Suprapubic skin (tissue), 4 donors: ENCODE measurements at regions not wholly inside any gene's neighbourhood (a gene's known extent, or its start where the extent isn't known, plus 50 kb on each side); places are given as distances from the start of the nearest gene placed in this dataset.
"Not testable (repeated sequence)": the region's sequence is repeated elsewhere in the genome, so short reads cannot be mapped to it uniquely, and the experiment has no call there.

Source experiments
- DNase-seq, 2 donors: peaks; one replicate each; pipeline ENCODE4 v3.0.0-alpha.2; 2019; ENCODE audit warnings: low spot score in 2 of 2
- H3K27ac ChIP-seq: fragments of 200-600 bp; sonication (generic); one replicate; pipeline ENCODE4 v1.5.1; 2019
- H3K27me3 ChIP-seq: fragments of 200-600 bp; sonication (generic); one replicate; pipeline ENCODE4 v1.5.1; 2019
- H3K36me3 ChIP-seq: fragments of 200-600 bp; sonication (generic); one replicate; pipeline ENCODE4 v1.5.1; 2019
- H3K4me1 ChIP-seq: fragments of 200-600 bp; sonication (generic); one replicate; pipeline ENCODE4 v1.5.1; 2019
- H3K4me3 ChIP-seq: fragments of 200-600 bp; sonication (generic); one replicate; pipeline ENCODE4 v1.5.1; 2019; ENCODE audit warnings: mild to moderate bottlenecking
- H3K9me3 ChIP-seq: fragments of 200-600 bp; sonication (generic); one replicate; pipeline ENCODE4 v1.5.1; 2019
- CTCF ChIP-seq, 2 donors: fragments of 200-600 bp in 1 of 2; fragments of 450-650 bp in 1 of 2; sonication (generic) in 1 of 2; IDR thresholded peaks; one replicate each; pipeline ENCODE4 v1.5.1; 2016 to 2019; ENCODE audit warnings: antibody characterized with exemption in 2 of 2, mild to moderate bottlenecking in 1 of 2, moderate library complexity in 1 of 2
- EP300 ChIP-seq: sonication (generic); formaldehyde crosslinking; IDR thresholded peaks from one replicate; pipeline ENCODE4 v1.6.1; 2017; ENCODE audit warnings: antibody characterized with exemption
- POLR2A ChIP-seq, 2 donors: fragments of 450-650 bp; IDR thresholded peaks; one replicate each; pipeline ENCODE4 v1.6.1; 2017; ENCODE audit warnings: antibody characterized with exemption in 2 of 2, mild to moderate bottlenecking in 2 of 2, moderate library complexity in 2 of 2
- POLR2AphosphoS5 ChIP-seq, 3 donors: sonication (generic); formaldehyde crosslinking; IDR thresholded peaks; one replicate each; pipeline ENCODE4 v1.6.1; 2017; ENCODE audit warnings: antibody characterized with exemption in 3 of 3
- WGBS: methylation state at CpG from one replicate; pipeline ENCODE4 v1.1.5; 2018; 5-methylcytosine and 5-hydroxymethylcytosine counted together

- Histone ChIP-seq H3K4me3 (no peak overlapping the region), H3K27me3 (no peaks in the 10 kb centered on the region), H3K36me3 (no peaks in the 10 kb centered on the region), H3K4me1 (no peaks in the 10 kb centered on the region), H3K9me3 (no peaks in the 10 kb centered on the region), H3K27ac (no peak overlapping the region)
- TF ChIP-seq POLR2AphosphoS5 (IDR thresholded peaks at IDR 0.05), result no peak
- TF ChIP-seq CTCF (IDR thresholded peaks at IDR 0.05), result no peak
- TF ChIP-seq POLR2A (IDR thresholded peaks at IDR 0.05), result no peak
- no peak for TF ChIP-seq EP300
- DNase-seq, result no peak
- WGBS, result no CpG with 5 or more reads among the region's 2 CpGs
Observed at GRCh38 chr6:113248532-113248931, 608.6 kb upstream of the MARCKS start.

GRCh38 chr6:113254194-113254593, 603.0 kb upstream of the MARCKS start:
- H3K36me3 ChIP-seq, DNase-seq, H3K27me3 ChIP-seq, H3K4me1 ChIP-seq, H3K9me3 ChIP-seq, H3K4me3 ChIP-seq, H3K27ac ChIP-seq: not testable (repeated sequence)

- Histone ChIP-seq H3K27ac (no peak overlapping the region), H3K9me3 (no peaks in the 10 kb centered on the region), H3K4me1 (no peaks in the 10 kb centered on the region), H3K4me3 (no peak overlapping the region), H3K27me3 (no peaks in the 10 kb centered on the region), H3K36me3 (no peaks in the 10 kb centered on the region)
- WGBS, result 62% methylated on average over 1 of the region's 1 CpG
- DNase-seq, result no peak
- TF ChIP-seq POLR2AphosphoS5 (IDR thresholded peaks at IDR 0.05) (no peak), CTCF (IDR thresholded peaks at IDR 0.05) (no peak), POLR2A (IDR thresholded peaks at IDR 0.05) (no peak), EP300 (no peak)
Observed at GRCh38 chr6:113258771-113259170, 598.4 kb upstream of the MARCKS start.

GRCh38 chr6:113271437-113271836, 585.7 kb upstream of the MARCKS start:
- H3K4me1 ChIP-seq, result no peaks in the 10 kb centered on the region
- no peaks in the 10 kb centered on the region for H3K27me3 ChIP-seq
- TF ChIP-seq POLR2A (IDR thresholded peaks at IDR 0.05) (no peak), POLR2AphosphoS5 (IDR thresholded peaks at IDR 0.05) (no peak), CTCF (IDR thresholded peaks at IDR 0.05) (no peak), EP300 (no peak)
- no peak overlapping the region for H3K4me3 ChIP-seq
- no peaks in the 10 kb centered on the region for H3K36me3 ChIP-seq
- H3K27ac ChIP-seq, result no peak overlapping the region
- no peak for DNase-seq
- H3K9me3 ChIP-seq, result peaks cover 21% of the 10 kb centered on the region

GRCh38 chr6:113276601-113277000, 580.5 kb upstream of the MARCKS start:
- H3K27me3 ChIP-seq, result no peaks in the 10 kb centered on the region
- no peak for TF ChIP-seq POLR2A (IDR thresholded peaks at IDR 0.05)
- no peak for TF ChIP-seq EP300
- no peak for TF ChIP-seq CTCF (IDR thresholded peaks at IDR 0.05)
- no peak for TF ChIP-seq POLR2AphosphoS5 (IDR thresholded peaks at IDR 0.05)
- WGBS, result 56% methylated on average over 2 of the region's 2 CpGs

GRCh38 chr6:113277111-113277510, 580.0 kb upstream of the MARCKS start:
- H3K4me1 ChIP-seq, result no peaks in the 10 kb centered on the region
- H3K4me3 ChIP-seq, result no peak overlapping the region
- H3K36me3 ChIP-seq, result no peaks in the 10 kb centered on the region
- 96% methylated on average over 1 of the region's 1 CpG for WGBS
- no peak for TF ChIP-seq POLR2AphosphoS5 (IDR thresholded peaks at IDR 0.05)
- no peak for TF ChIP-seq CTCF (IDR thresholded peaks at IDR 0.05)
- TF ChIP-seq POLR2A (IDR thresholded peaks at IDR 0.05), result no peak
- TF ChIP-seq EP300, result no peak
- DNase-seq, result no peak
- no peaks in the 10 kb centered on the region for H3K9me3 ChIP-seq
- H3K27ac ChIP-seq, result no peak overlapping the region
- H3K27me3 ChIP-seq, result no peaks in the 10 kb centered on the region

More at GRCh38 chr6:113276601-113277000, 580.5 kb upstream of the MARCKS start:
- Histone ChIP-seq H3K9me3 (no peaks in the 10 kb centered on the region), H3K36me3 (no peaks in the 10 kb centered on the region), H3K4me3 (no peak overlapping the region), H3K4me1 (no peaks in the 10 kb centered on the region), H3K27ac (no peak overlapping the region)
- no peak for DNase-seq
